H9 (cell line): ENCODE measurements at regions not wholly inside any gene's neighbourhood (a gene's known extent, or its start where the extent isn't known, plus 50 kb on each side); places are given as distances from the start of the nearest gene placed in this dataset.

Source experiments
- DNase-seq: peaks from one replicate; pipeline ENCODE4 v3.0.0-alpha.2; 2017
- H2AFZ ChIP-seq: one replicate; pipeline ENCODE4 v1.6.1; 2013; ENCODE audit warnings: mild to moderate bottlenecking, low read length, control low read depth, moderate library complexity
- H2AK5ac ChIP-seq: 2 replicates; pipeline ENCODE4 v1.6.1; 2013; ENCODE audit warnings: low read length, control low read depth, mixed read lengths; ENCODE audit not compliant: insufficient read length
- H2BK120ac ChIP-seq: one replicate; pipeline ENCODE4 v1.6.1; 2013; ENCODE audit warnings: low read depth, mild to moderate bottlenecking, low read length, control low read depth, inconsistent platforms; ENCODE audit not compliant: poor library complexity, severe bottlenecking
- H2BK12ac ChIP-seq: 2 replicates; pipeline ENCODE4 v1.6.1; 2013; ENCODE audit warnings: low read length, control low read depth, mixed read lengths, low read depth; ENCODE audit not compliant: insufficient read length
- H2BK15ac ChIP-seq: 2 replicates; pipeline ENCODE4 v1.6.1; 2013; ENCODE audit warnings: low read depth, low read length, control low read depth
- H2BK20ac ChIP-seq: one replicate; pipeline ENCODE4 v1.6.1; 2013; ENCODE audit warnings: low read depth, mild to moderate bottlenecking, low read length, control low read depth, inconsistent platforms; ENCODE audit not compliant: poor library complexity, severe bottlenecking
- H2BK5ac ChIP-seq: 2 replicates; pipeline ENCODE4 v1.6.1; 2013; ENCODE audit warnings: low read length, control low read depth, mixed read lengths; ENCODE audit not compliant: insufficient read length
- H3K14ac ChIP-seq: 2 replicates; pipeline ENCODE4 v1.6.1; 2013; ENCODE audit warnings: low read length, control low read depth; ENCODE audit not compliant: insufficient read depth
- H3K18ac ChIP-seq: 2 replicates; pipeline ENCODE4 v1.6.1; 2013; ENCODE audit warnings: low read depth, mild to moderate bottlenecking, mixed read lengths, low read length, control low read depth; ENCODE audit not compliant: insufficient read length
- H3K23ac ChIP-seq: 2 replicates; pipeline ENCODE4 v1.6.1; 2013; ENCODE audit warnings: low read length, control low read depth, mixed read lengths, low read depth; ENCODE audit not compliant: insufficient read length
- H3K23me2 ChIP-seq: 2 replicates; pipeline ENCODE4 v1.6.1; 2013; ENCODE audit warnings: low read depth, mild to moderate bottlenecking, mixed read lengths, low read length, control low read depth; ENCODE audit not compliant: insufficient read length, poor library complexity, severe bottlenecking
- H3K27ac ChIP-seq: 2 replicates; pipeline ENCODE4 v1.5.1; 2013; ENCODE audit warnings: low read length, control low read depth, mixed read lengths, low read depth; ENCODE audit not compliant: insufficient read length
- H3K27me3 ChIP-seq: 2 replicates; pipeline ENCODE4 v1.6.1; 2013; ENCODE audit warnings: low read length, control low read depth, inconsistent platforms; ENCODE audit not compliant: insufficient read depth
- H3K4ac ChIP-seq: 2 replicates; pipeline ENCODE4 v1.6.1; 2013; ENCODE audit warnings: low read depth, mild to moderate bottlenecking, control low read depth, inconsistent platforms, low read length, moderate library complexity
- H3K4me1 ChIP-seq: 2 replicates; pipeline ENCODE4 v1.6.1; 2013; ENCODE audit warnings: low read length, control low read depth, inconsistent platforms; ENCODE audit not compliant: insufficient read depth
- H3K4me2 ChIP-seq: 2 replicates; pipeline ENCODE4 v1.6.1; 2013; ENCODE audit warnings: low read length, control low read depth, mixed read lengths; ENCODE audit not compliant: insufficient read length, insufficient read depth
- H3K56ac ChIP-seq: 2 replicates; pipeline ENCODE4 v1.6.1; 2013; ENCODE audit warnings: low read depth, mild to moderate bottlenecking, mixed read lengths, low read length, control low read depth; ENCODE audit not compliant: insufficient read length
- H3K79me1 ChIP-seq: 2 replicates; pipeline ENCODE4 v1.6.1; 2013; ENCODE audit warnings: low read depth, mild to moderate bottlenecking, moderate library complexity, low read length, control low read depth, inconsistent platforms; ENCODE audit not compliant: insufficient read depth, poor library complexity, severe bottlenecking
- H3K79me2 ChIP-seq: 2 replicates; pipeline ENCODE4 v1.6.1; 2013; ENCODE audit warnings: low read length, control low read depth, inconsistent platforms; ENCODE audit not compliant: insufficient read depth
- H3K9ac ChIP-seq: 2 replicates; pipeline ENCODE4 v1.6.1; 2013; ENCODE audit warnings: low read length, control low read depth, mixed read lengths; ENCODE audit not compliant: insufficient read length; ENCODE audit errors: extremely low read depth
- H3K9me3 ChIP-seq: one replicate; pipeline ENCODE4 v1.6.1; 2013; ENCODE audit warnings: low read depth, low read length, inconsistent platforms; ENCODE audit not compliant: control insufficient read depth
- H3T11ph ChIP-seq: one replicate; pipeline ENCODE4 v1.6.1; 2013; ENCODE audit warnings: mild to moderate bottlenecking, low read length, control low read depth, inconsistent platforms
- H4K20me1 ChIP-seq: one replicate; pipeline ENCODE4 v1.6.1; 2013; ENCODE audit not compliant: control insufficient read depth, insufficient read length, insufficient read depth
- H4K5ac ChIP-seq: 2 replicates; pipeline ENCODE4 v1.6.1; 2013; ENCODE audit warnings: low read depth, mild to moderate bottlenecking, mixed read lengths, low read length, control low read depth; ENCODE audit not compliant: insufficient read length
- H4K8ac ChIP-seq: replicated peaks from 2 replicates; pipeline ENCODE4 v1.6.1; 2013; ENCODE audit warnings: low read length, control low read depth, mixed read lengths, low read depth; ENCODE audit not compliant: insufficient read length
- H4K91ac ChIP-seq: 2 replicates; pipeline ENCODE4 v1.6.1; 2013; ENCODE audit warnings: low read depth, mild to moderate bottlenecking, moderate library complexity, mixed read lengths, low read length, control low read depth; ENCODE audit not compliant: insufficient read length
- H3K27ac Mint-ChIP-seq, 3 experiments: 2 replicates in 2 of 3; 3 replicates in 1 of 3; pipeline ENCODE4 v1.8.0; 2020 to 2021; ENCODE audit warnings: mixed read lengths in 3 of 3, mild to moderate bottlenecking in 1 of 3, moderate library complexity in 1 of 3
- H3K27me3 Mint-ChIP-seq: 2 replicates; pipeline ENCODE4 v1.8.0; 2021; ENCODE audit warnings: low read depth, mild to moderate bottlenecking, moderate library complexity, mixed read lengths
- H3K36me3 Mint-ChIP-seq, 3 experiments: 2 replicates in 2 of 3; 3 replicates in 1 of 3; pipeline ENCODE4 v1.8.0; 2020 to 2021; ENCODE audit warnings: low read depth in 3 of 3, mixed read lengths in 3 of 3; ENCODE audit not compliant: insufficient read depth in 1 of 3
- H3K4me1 Mint-ChIP-seq, 2 experiments: 2 replicates each; pipeline ENCODE4 v1.8.0; 2020; ENCODE audit warnings: mixed read lengths in 2 of 2
- H3K4me3 Mint-ChIP-seq, 2 experiments: 2 replicates in 1 of 2; 3 replicates in 1 of 2; pipeline ENCODE4 v1.8.0; 2020 to 2021; ENCODE audit warnings: mild to moderate bottlenecking in 2 of 2, mixed read lengths in 2 of 2, moderate library complexity in 1 of 2
- H3K9me3 Mint-ChIP-seq, 2 experiments: 2 replicates in 1 of 2; 3 replicates in 1 of 2; pipeline ENCODE4 v1.8.0; 2020; ENCODE audit warnings: mild to moderate bottlenecking in 2 of 2, mixed read lengths in 2 of 2, moderate library complexity in 1 of 2
- WGBS: extraction: QIAGEN DNeasy Blood & Tissue Kit; methylation state at CpG from one replicate; pipeline ENCODE4 v1.1.7; 2013; ENCODE audit warnings: missing lambda C conversion rate, low lambda C conversion rate, mixed read lengths; ENCODE audit not compliant: insufficient read length; ENCODE audit errors: extremely low coverage; 5-methylcytosine and 5-hydroxymethylcytosine counted together
- TF ChIP-seq, protein P1 (sequence below): fragments of 200-600 bp; sonication (generic); conservative IDR thresholded peaks from 3 replicates; pipeline ENCODE4 v1.8.0; 2021; ENCODE audit warnings: antibody characterized with exemption, mild to moderate bottlenecking

DNA sequence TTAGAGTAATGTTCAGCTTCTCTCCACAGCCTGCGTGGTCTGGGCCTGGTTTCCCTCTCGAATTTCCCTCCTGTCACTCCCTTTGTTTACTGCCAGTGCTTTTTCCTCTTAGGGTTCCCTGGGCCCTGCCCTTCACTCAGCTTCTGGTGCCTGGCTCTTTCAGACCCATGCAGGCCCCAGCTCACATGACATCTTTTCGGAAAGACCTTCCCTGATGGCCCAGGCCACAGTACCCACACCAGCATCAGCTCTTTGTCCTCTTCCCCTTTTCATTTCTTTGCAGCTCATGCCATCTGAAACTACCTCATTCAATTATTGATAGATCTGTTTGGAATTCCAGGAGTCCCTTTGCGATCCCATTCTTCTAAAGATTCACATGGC lies 68.1 kb upstream of the ABL1 start:
- Histone ChIP-seq H3K23ac (no peak overlapping the region), H3K27ac (no peak overlapping the region), H2AK5ac (no peak overlapping the region), H2BK120ac (no peak overlapping the region), H3T11ph (no peak overlapping the region), H2BK15ac (no peak overlapping the region), H2BK12ac (no peak overlapping the region), H3K56ac (no peak overlapping the region), H3K79me2 (peaks cover 1% of the 10 kb centered on the region; the same call in 1 of the 2 replicates), H3K4ac (no peak overlapping the region), H3K9me3 (no peaks in the 10 kb centered on the region), H4K20me1 (no peaks in the 10 kb centered on the region), H3K79me1 (no peaks in the 10 kb centered on the region), H4K91ac (no peak overlapping the region), H4K8ac (no peak overlapping the region), H3K9ac (no peak overlapping the region), H2AFZ (no peak overlapping the region), H3K18ac (no peak overlapping the region), H4K5ac (no peak overlapping the region), H3K23me2 (no peaks in the 10 kb centered on the region), H3K4me1 (no peaks in the 10 kb centered on the region; the same call in 1 of the 2 replicates), H2BK20ac (no peak overlapping the region), H3K4me2 (no peak overlapping the region), H2BK5ac (no peak overlapping the region), H3K14ac (no peak overlapping the region), H3K27me3 (no peaks in the 10 kb centered on the region)
- Mint-ChIP-seq H3K27ac (peak overlapping the region; percentile 75 to 90 (median 78)), H3K4me3 (no peak overlapping the region), H3K36me3 (no peaks in the 10 kb centered on the region), H3K4me1 (peaks cover 48 to 49% of the 10 kb centered on the region in 2 experiments), H3K9me3 (no peaks in the 10 kb centered on the region), H3K27me3 (no peaks in the 10 kb centered on the region)
- TF ChIP-seq, protein P1, sequence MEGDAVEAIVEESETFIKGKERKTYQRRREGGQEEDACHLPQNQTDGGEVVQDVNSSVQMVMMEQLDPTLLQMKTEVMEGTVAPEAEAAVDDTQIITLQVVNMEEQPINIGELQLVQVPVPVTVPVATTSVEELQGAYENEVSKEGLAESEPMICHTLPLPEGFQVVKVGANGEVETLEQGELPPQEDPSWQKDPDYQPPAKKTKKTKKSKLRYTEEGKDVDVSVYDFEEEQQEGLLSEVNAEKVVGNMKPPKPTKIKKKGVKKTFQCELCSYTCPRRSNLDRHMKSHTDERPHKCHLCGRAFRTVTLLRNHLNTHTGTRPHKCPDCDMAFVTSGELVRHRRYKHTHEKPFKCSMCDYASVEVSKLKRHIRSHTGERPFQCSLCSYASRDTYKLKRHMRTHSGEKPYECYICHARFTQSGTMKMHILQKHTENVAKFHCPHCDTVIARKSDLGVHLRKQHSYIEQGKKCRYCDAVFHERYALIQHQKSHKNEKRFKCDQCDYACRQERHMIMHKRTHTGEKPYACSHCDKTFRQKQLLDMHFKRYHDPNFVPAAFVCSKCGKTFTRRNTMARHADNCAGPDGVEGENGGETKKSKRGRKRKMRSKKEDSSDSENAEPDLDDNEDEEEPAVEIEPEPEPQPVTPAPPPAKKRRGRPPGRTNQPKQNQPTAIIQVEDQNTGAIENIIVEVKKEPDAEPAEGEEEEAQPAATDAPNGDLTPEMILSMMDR, result no peak
- DNase-seq, result no peak
- no CpG with 5 or more reads among the region's 4 CpGs for WGBS
